ENCODE measurements at regions not wholly inside any gene's neighbourhood (a gene's known extent, or its start where the extent isn't known, plus 50 kb on each side); places are given as distances from the start of the nearest gene placed in this dataset.

GRCh38 chr14:101031721-101032120, 128.2 kb upstream of the RTL1 start:
- Histone ChIP-seq H3K4me1 (no peaks in the 10 kb centered on the region), H3K36me3 (no peaks in the 10 kb centered on the region), H3K27ac (no peak overlapping the region), H3K9me3 (no peaks in the 10 kb centered on the region), H3K4me3 (no peak overlapping the region), H3K27me3 (no peaks in the 10 kb centered on the region)
- TF ChIP-seq CTCF (IDR thresholded peaks at IDR 0.05): no peak
- no peak for DNase-seq (ENCODE audit: low spot score)

- no peaks in the 10 kb centered on the region for H3K9me3 ChIP-seq
- TF ChIP-seq CTCF (IDR thresholded peaks at IDR 0.05): no peak
- H3K4me1 ChIP-seq: no peaks in the 10 kb centered on the region
- no peak for DNase-seq (ENCODE audit: low spot score)
- no peaks in the 10 kb centered on the region for H3K36me3 ChIP-seq
- H3K27ac ChIP-seq: no peak overlapping the region
- H3K27me3 ChIP-seq: no peaks in the 10 kb centered on the region
- H3K4me3 ChIP-seq: no peak overlapping the region
Observed at GRCh38 chr14:101032433-101032832, 128.9 kb upstream of the RTL1 start.

GRCh38 chr14:101033006-101033405, 129.5 kb upstream of the RTL1 start:
- TF ChIP-seq CTCF (IDR thresholded peaks at IDR 0.05): no peak
- no peaks in the 10 kb centered on the region for H3K4me1 ChIP-seq
- H3K36me3 ChIP-seq: no peaks in the 10 kb centered on the region
- no peak overlapping the region for H3K27ac ChIP-seq
- H3K4me3 ChIP-seq: no peak overlapping the region
- H3K9me3 ChIP-seq: no peaks in the 10 kb centered on the region
- no peak for DNase-seq (ENCODE audit: low spot score)
- no peaks in the 10 kb centered on the region for H3K27me3 ChIP-seq

- Histone ChIP-seq H3K36me3 (no peaks in the 10 kb centered on the region), H3K9me3 (no peaks in the 10 kb centered on the region), H3K27ac (no peak overlapping the region), H3K4me3 (no peak overlapping the region), H3K27me3 (no peaks in the 10 kb centered on the region), H3K4me1 (no peaks in the 10 kb centered on the region)
- no peak for TF ChIP-seq CTCF (IDR thresholded peaks at IDR 0.05)
- no peak for DNase-seq (ENCODE audit: low spot score)
Observed at GRCh38 chr14:101033446-101034165, 130.1 kb upstream of the RTL1 start.

GRCh38 chr14:101034986-101035385, 131.5 kb upstream of the RTL1 start:
- no peaks in the 10 kb centered on the region for H3K4me1 ChIP-seq
- DNase-seq (ENCODE audit: low spot score): no peak
- H3K9me3 ChIP-seq: no peaks in the 10 kb centered on the region
- H3K27me3 ChIP-seq: no peaks in the 10 kb centered on the region
- no peak overlapping the region for H3K4me3 ChIP-seq
- TF ChIP-seq CTCF (IDR thresholded peaks at IDR 0.05): no peak
- no peaks in the 10 kb centered on the region for H3K36me3 ChIP-seq
- no peak overlapping the region for H3K27ac ChIP-seq

Data from right atrium auricular region (tissue), 2 donors.